ENCODE measurements at regions not wholly inside any gene's neighbourhood (a gene's known extent, or its start where the extent isn't known, plus 50 kb on each side); places are given as distances from the start of the nearest gene placed in this dataset.
"Not testable (repeated sequence)": the region's sequence is repeated elsewhere in the genome, so short reads cannot be mapped to it uniquely, and the experiment has no call there.

GRCh38 chr9:26789959-26790358 lies 102.6 kb downstream of the CAAP1 start:
- CTCF ChIA-PET: interaction anchor here (0.6 to 0.8 kb wide), 4 partner anchors 52 to 1410 kb away, joined by 3 to 6 read pairs (median 3); no protein-coding TSS in a partner anchor

GRCh38 chr9:26786564-26786963 lies 106.0 kb downstream of the CAAP1 start:
- no peaks in the 10 kb centered on the region for H3K27me3 ChIP-seq (replicated peaks in 1 of 2; ENCODE audit: control insufficient read depth in 2 of 2, extremely low read depth in 1 of 2, insufficient read depth in 2 of 2, low read length in 1 of 2)
- POLR2A ChIA-PET: interaction anchor here in 1 of 2 donors (0.7 kb wide), 1 partner anchor 43 kb away, joined by 3 read pairs; no protein-coding TSS in a partner anchor
- H3K36me3 Mint-ChIP-seq: no peaks in the 10 kb centered on the region
- no peaks in the 10 kb centered on the region for H3K36me3 ChIP-seq (ENCODE audit: control insufficient read depth in 2 of 2, extremely low read depth in 1 of 2, insufficient read depth in 1 of 2, low read length in 1 of 2)
- ATAC-seq (replicated peaks in 1 of 4) (no peak), DNase-seq (no peak)
- H3K9me3 Mint-ChIP-seq: no peaks in the 10 kb centered on the region
- CTCF ChIA-PET: no interaction called here
- H3K4me3 ChIP-seq (ENCODE audit: control insufficient read depth in 1 of 2, extremely low read depth in 1 of 2, low read length in 1 of 2): no peak overlapping the region
- H3K27ac ChIP-seq (ENCODE audit: low read length): no peak overlapping the region
- H3K27me3 Mint-ChIP-seq: peaks cover 0 to 4% of the 10 kb centered on the region in 2 donors
- no peak overlapping the region for H3K4me3 Mint-ChIP-seq
- WGBS (ENCODE audit: insufficient coverage): 50% methylated on average over 1 of the region's 2 CpGs
- H3K4me1 Mint-ChIP-seq: no peaks in the 10 kb centered on the region
- H3K9me3 ChIP-seq: no peaks in the 10 kb centered on the region
- no peaks in the 10 kb centered on the region for H3K4me1 ChIP-seq (ENCODE audit: control insufficient read depth in 1 of 2, extremely low read depth in 1 of 2, insufficient read depth in 2 of 2, low read length in 2 of 2)
- H3K27ac Mint-ChIP-seq: no peak overlapping the region

More at GRCh38 chr9:26789959-26790358, 102.6 kb downstream of the CAAP1 start:
- H3K27me3 ChIP-seq (replicated peaks in 1 of 2; ENCODE audit: control insufficient read depth in 2 of 2, extremely low read depth in 1 of 2, insufficient read depth in 2 of 2, low read length in 1 of 2): no peaks in the 10 kb centered on the region
- no peak for ATAC-seq (replicated peaks in 1 of 4)
- H3K27ac ChIP-seq (ENCODE audit: low read length): no peak overlapping the region
- POLR2A ChIA-PET: no interaction called here
- DNase-seq: no peak
- H3K27me3 Mint-ChIP-seq: peaks cover 0 to 3% of the 10 kb centered on the region in 2 donors
- H3K4me1 Mint-ChIP-seq: no peaks in the 10 kb centered on the region
- no peak overlapping the region for H3K27ac Mint-ChIP-seq
- H3K4me3 Mint-ChIP-seq: no peak overlapping the region
- H3K4me1 ChIP-seq (ENCODE audit: control insufficient read depth in 1 of 2, extremely low read depth in 1 of 2, insufficient read depth in 2 of 2, low read length in 2 of 2): no peaks in the 10 kb centered on the region
- no peaks in the 10 kb centered on the region for H3K36me3 Mint-ChIP-seq
- WGBS (ENCODE audit: insufficient coverage): no CpG with 5 or more reads among the region's 3 CpGs
- peaks cover 3 to 6% (median 5%) of the 10 kb centered on the region in 3 donors for H3K9me3 Mint-ChIP-seq
- H3K9me3 ChIP-seq: no peaks in the 10 kb centered on the region
- H3K36me3 ChIP-seq (ENCODE audit: control insufficient read depth in 2 of 2, extremely low read depth in 1 of 2, insufficient read depth in 1 of 2, low read length in 1 of 2): no peaks in the 10 kb centered on the region
- no peak overlapping the region for H3K4me3 ChIP-seq (ENCODE audit: control insufficient read depth in 1 of 2, extremely low read depth in 1 of 2, low read length in 1 of 2)

- WGBS (ENCODE audit: insufficient coverage): no CpG with 5 or more reads among the region's 1 CpG
- ChIA-PET CTCF (no interaction called here), POLR2A (interaction anchor here in 1 of 2 donors (0.6 kb wide), 1 partner anchor 14 kb away, joined by 3 read pairs; no protein-coding TSS in a partner anchor)
- no peak overlapping the region for H3K27ac Mint-ChIP-seq
- DNase-seq (no peak), ATAC-seq (replicated peaks in 1 of 4) (no peak)
- H3K27me3 ChIP-seq (replicated peaks in 1 of 2; ENCODE audit: control insufficient read depth in 2 of 2, extremely low read depth in 1 of 2, insufficient read depth in 2 of 2, low read length in 1 of 2): no peaks in the 10 kb centered on the region
- H3K36me3 ChIP-seq (ENCODE audit: control insufficient read depth in 2 of 2, extremely low read depth in 1 of 2, insufficient read depth in 1 of 2, low read length in 1 of 2): no peaks in the 10 kb centered on the region
- H3K36me3 Mint-ChIP-seq: no peaks in the 10 kb centered on the region
- H3K27ac ChIP-seq (ENCODE audit: low read length): no peak overlapping the region
- H3K4me3 ChIP-seq (ENCODE audit: control insufficient read depth in 1 of 2, extremely low read depth in 1 of 2, low read length in 1 of 2): no peak overlapping the region
- no peak overlapping the region for H3K4me3 Mint-ChIP-seq
- peaks cover 0 to 6% (median 4%) of the 10 kb centered on the region in 3 donors for H3K9me3 Mint-ChIP-seq
- no peaks in the 10 kb centered on the region for H3K4me1 ChIP-seq (ENCODE audit: control insufficient read depth in 1 of 2, extremely low read depth in 1 of 2, insufficient read depth in 2 of 2, low read length in 2 of 2)
- H3K9me3 ChIP-seq: no peaks in the 10 kb centered on the region
- H3K4me1 Mint-ChIP-seq: no peaks in the 10 kb centered on the region
- H3K27me3 Mint-ChIP-seq: peaks cover 0 to 9% of the 10 kb centered on the region in 2 donors
Observed at GRCh38 chr9:26782899-26783298, 109.7 kb downstream of the CAAP1 start.

- peaks cover 0 to 6% (median 4%) of the 10 kb centered on the region in 3 donors for H3K9me3 Mint-ChIP-seq
- Histone ChIP-seq H3K27ac (ENCODE audit: low read length) (no peak overlapping the region), H3K27me3 (replicated peaks in 1 of 2; ENCODE audit: control insufficient read depth in 2 of 2, extremely low read depth in 1 of 2, insufficient read depth in 2 of 2, low read length in 1 of 2) (no peaks in the 10 kb centered on the region), H3K36me3 (ENCODE audit: control insufficient read depth in 2 of 2, extremely low read depth in 1 of 2, insufficient read depth in 1 of 2, low read length in 1 of 2) (no peaks in the 10 kb centered on the region), H3K4me3 (ENCODE audit: control insufficient read depth in 1 of 2, extremely low read depth in 1 of 2, low read length in 1 of 2) (no peak overlapping the region), H3K4me1 (ENCODE audit: control insufficient read depth in 1 of 2, extremely low read depth in 1 of 2, insufficient read depth in 2 of 2, low read length in 2 of 2) (no peaks in the 10 kb centered on the region), H3K9me3 (no peaks in the 10 kb centered on the region)
- DNase-seq (no peak), ATAC-seq (replicated peaks in 1 of 4) (no peak)
- POLR2A ChIA-PET: no interaction called here
- no peak overlapping the region for H3K27ac Mint-ChIP-seq
- no peaks in the 10 kb centered on the region for H3K36me3 Mint-ChIP-seq
- 0% methylated on average over 1 of the region's 1 CpG for WGBS (ENCODE audit: insufficient coverage)
- no peaks in the 10 kb centered on the region for H3K4me1 Mint-ChIP-seq
- CTCF ChIA-PET: interaction anchor here in 1 of 2 donors (0.7 kb wide), 1 partner anchor 39 kb away, joined by 3 read pairs; no protein-coding TSS in a partner anchor
- peaks cover 0 to 9% of the 10 kb centered on the region in 2 donors for H3K27me3 Mint-ChIP-seq
- no peak overlapping the region for H3K4me3 Mint-ChIP-seq
Observed at GRCh38 chr9:26781906-26782305, 110.7 kb downstream of the CAAP1 start.

- H3K36me3 ChIP-seq (ENCODE audit: control insufficient read depth in 2 of 2, extremely low read depth in 1 of 2, insufficient read depth in 1 of 2, low read length in 1 of 2); H3K9me3 ChIP-seq; H3K36me3 Mint-ChIP-seq; H3K4me3 Mint-ChIP-seq; H3K27me3 ChIP-seq (replicated peaks in 1 of 2; ENCODE audit: control insufficient read depth in 2 of 2, extremely low read depth in 1 of 2, insufficient read depth in 2 of 2, low read length in 1 of 2); POLR2A ChIA-PET; H3K27me3 Mint-ChIP-seq; CTCF ChIA-PET; DNase-seq; H3K27ac Mint-ChIP-seq; H3K4me1 Mint-ChIP-seq; H3K4me3 ChIP-seq (ENCODE audit: control insufficient read depth in 1 of 2, extremely low read depth in 1 of 2, low read length in 1 of 2); H3K9me3 Mint-ChIP-seq; H3K27ac ChIP-seq (ENCODE audit: low read length); H3K4me1 ChIP-seq (ENCODE audit: control insufficient read depth in 1 of 2, extremely low read depth in 1 of 2, insufficient read depth in 2 of 2, low read length in 2 of 2); ATAC-seq (replicated peaks in 1 of 4): not testable (repeated sequence)
- no CpG with 5 or more reads among the region's 3 CpGs for WGBS (ENCODE audit: insufficient coverage)
Observed at GRCh38 chr9:26780307-26780706, 112.3 kb downstream of the CAAP1 start.

GRCh38 chr9:26779062-26779461 lies 113.5 kb downstream of the CAAP1 start:
- Mint-ChIP-seq H3K27me3 (peaks cover 2 to 9% of the 10 kb centered on the region in 2 donors), H3K36me3 (no peaks in the 10 kb centered on the region), H3K27ac (no peak overlapping the region), H3K4me3 (no peak overlapping the region), H3K4me1 (no peaks in the 10 kb centered on the region), H3K9me3 (peaks cover 0 to 6% (median 4%) of the 10 kb centered on the region in 3 donors)
- 100% methylated on average over 1 of the region's 3 CpGs for WGBS (ENCODE audit: insufficient coverage)
- no peaks in the 10 kb centered on the region for H3K36me3 ChIP-seq (ENCODE audit: control insufficient read depth in 2 of 2, extremely low read depth in 1 of 2, insufficient read depth in 1 of 2, low read length in 1 of 2)
- CTCF ChIA-PET: no interaction called here
- no peaks in the 10 kb centered on the region for H3K9me3 ChIP-seq
- peaks cover 0 to 3% of the 10 kb centered on the region in 2 experiments for H3K27me3 ChIP-seq (replicated peaks in 1 of 2; ENCODE audit: control insufficient read depth in 2 of 2, extremely low read depth in 1 of 2, insufficient read depth in 2 of 2, low read length in 1 of 2)
- ATAC-seq (replicated peaks in 1 of 4): no peak
- POLR2A ChIA-PET: no interaction called here
- no peak for DNase-seq
- no peak overlapping the region for H3K4me3 ChIP-seq (ENCODE audit: control insufficient read depth in 1 of 2, extremely low read depth in 1 of 2, low read length in 1 of 2)
- no peak overlapping the region for H3K27ac ChIP-seq (ENCODE audit: low read length)
- no peaks in the 10 kb centered on the region for H3K4me1 ChIP-seq (ENCODE audit: control insufficient read depth in 1 of 2, extremely low read depth in 1 of 2, insufficient read depth in 2 of 2, low read length in 2 of 2)

- Mint-ChIP-seq H3K27ac (no peak overlapping the region), H3K27me3 (peaks cover 2 to 6% of the 10 kb centered on the region in 2 donors), H3K4me1 (no peaks in the 10 kb centered on the region), H3K4me3 (no peak overlapping the region), H3K36me3 (no peaks in the 10 kb centered on the region), H3K9me3 (peaks cover 0 to 5% (median 3%) of the 10 kb centered on the region in 3 donors)
- Histone ChIP-seq H3K4me1 (ENCODE audit: control insufficient read depth in 1 of 2, extremely low read depth in 1 of 2, insufficient read depth in 2 of 2, low read length in 2 of 2) (no peaks in the 10 kb centered on the region), H3K27me3 (replicated peaks in 1 of 2; ENCODE audit: control insufficient read depth in 2 of 2, extremely low read depth in 1 of 2, insufficient read depth in 2 of 2, low read length in 1 of 2) (peaks cover 0 to 3% of the 10 kb centered on the region in 2 experiments), H3K4me3 (ENCODE audit: control insufficient read depth in 1 of 2, extremely low read depth in 1 of 2, low read length in 1 of 2) (no peak overlapping the region), H3K27ac (ENCODE audit: low read length) (no peak overlapping the region), H3K36me3 (ENCODE audit: control insufficient read depth in 2 of 2, extremely low read depth in 1 of 2, insufficient read depth in 1 of 2, low read length in 1 of 2) (no peaks in the 10 kb centered on the region), H3K9me3 (no peaks in the 10 kb centered on the region)
- CTCF ChIA-PET: no interaction called here
- WGBS (ENCODE audit: insufficient coverage): 17% methylated on average over 1 of the region's 3 CpGs
- ATAC-seq (replicated peaks in 1 of 4) (no peak), DNase-seq (no peak)
- POLR2A ChIA-PET: no interaction called here
Observed at GRCh38 chr9:26775391-26775790, 117.2 kb downstream of the CAAP1 start.
